ENCODE measurements at regions not wholly inside any gene's neighbourhood (a gene's known extent, or its start where the extent isn't known, plus 50 kb on each side); places are given as distances from the start of the nearest gene placed in this dataset.

- Mint-ChIP-seq H3K27me3 (ENCODE audit: insufficient read depth, low read depth, poor library complexity) (no peaks in the 10 kb centered on the region), H3K4me1 (no peaks in the 10 kb centered on the region), H3K36me3 (ENCODE audit: low read depth) (no peaks in the 10 kb centered on the region), H3K9me3 (no peaks in the 10 kb centered on the region), H3K27ac (no peak overlapping the region), H3K4me3 (no peak overlapping the region)
- peaks cover 5% of the 10 kb centered on the region; the same call in 1 of the 2 replicates for H3K4me1 ChIP-seq (ENCODE audit: insufficient read depth)
- DNase-seq (ENCODE audit: low spot score) (no peak), ATAC-seq (no peak)
- no peaks in the 10 kb centered on the region for H4K20me1 ChIP-seq (replicated peaks; ENCODE audit: insufficient read depth)
- no peak overlapping the region for H3K4me3 ChIP-seq
- H3K79me2 ChIP-seq (replicated peaks; ENCODE audit: insufficient read depth) = no peaks in the 10 kb centered on the region
- H3K27me3 ChIP-seq (ENCODE audit: insufficient read depth) = no peaks in the 10 kb centered on the region
- H2AFZ ChIP-seq = no peak overlapping the region
- TF ChIP-seq CREB1 (CRISPR knock-in tag; IDR thresholded peaks at IDR 0.05; ENCODE audit: low read depth) = no peak
- TF ChIP-seq, protein P1, sequence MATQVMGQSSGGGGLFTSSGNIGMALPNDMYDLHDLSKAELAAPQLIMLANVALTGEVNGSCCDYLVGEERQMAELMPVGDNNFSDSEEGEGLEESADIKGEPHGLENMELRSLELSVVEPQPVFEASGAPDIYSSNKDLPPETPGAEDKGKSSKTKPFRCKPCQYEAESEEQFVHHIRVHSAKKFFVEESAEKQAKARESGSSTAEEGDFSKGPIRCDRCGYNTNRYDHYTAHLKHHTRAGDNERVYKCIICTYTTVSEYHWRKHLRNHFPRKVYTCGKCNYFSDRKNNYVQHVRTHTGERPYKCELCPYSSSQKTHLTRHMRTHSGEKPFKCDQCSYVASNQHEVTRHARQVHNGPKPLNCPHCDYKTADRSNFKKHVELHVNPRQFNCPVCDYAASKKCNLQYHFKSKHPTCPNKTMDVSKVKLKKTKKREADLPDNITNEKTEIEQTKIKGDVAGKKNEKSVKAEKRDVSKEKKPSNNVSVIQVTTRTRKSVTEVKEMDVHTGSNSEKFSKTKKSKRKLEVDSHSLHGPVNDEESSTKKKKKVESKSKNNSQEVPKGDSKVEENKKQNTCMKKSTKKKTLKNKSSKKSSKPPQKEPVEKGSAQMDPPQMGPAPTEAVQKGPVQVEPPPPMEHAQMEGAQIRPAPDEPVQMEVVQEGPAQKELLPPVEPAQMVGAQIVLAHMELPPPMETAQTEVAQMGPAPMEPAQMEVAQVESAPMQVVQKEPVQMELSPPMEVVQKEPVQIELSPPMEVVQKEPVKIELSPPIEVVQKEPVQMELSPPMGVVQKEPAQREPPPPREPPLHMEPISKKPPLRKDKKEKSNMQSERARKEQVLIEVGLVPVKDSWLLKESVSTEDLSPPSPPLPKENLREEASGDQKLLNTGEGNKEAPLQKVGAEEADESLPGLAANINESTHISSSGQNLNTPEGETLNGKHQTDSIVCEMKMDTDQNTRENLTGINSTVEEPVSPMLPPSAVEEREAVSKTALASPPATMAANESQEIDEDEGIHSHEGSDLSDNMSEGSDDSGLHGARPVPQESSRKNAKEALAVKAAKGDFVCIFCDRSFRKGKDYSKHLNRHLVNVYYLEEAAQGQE (IDR thresholded peaks at IDR 0.05; ENCODE audit: unreplicated experiment) = no peak
- TF ChIP-seq, protein P2, sequence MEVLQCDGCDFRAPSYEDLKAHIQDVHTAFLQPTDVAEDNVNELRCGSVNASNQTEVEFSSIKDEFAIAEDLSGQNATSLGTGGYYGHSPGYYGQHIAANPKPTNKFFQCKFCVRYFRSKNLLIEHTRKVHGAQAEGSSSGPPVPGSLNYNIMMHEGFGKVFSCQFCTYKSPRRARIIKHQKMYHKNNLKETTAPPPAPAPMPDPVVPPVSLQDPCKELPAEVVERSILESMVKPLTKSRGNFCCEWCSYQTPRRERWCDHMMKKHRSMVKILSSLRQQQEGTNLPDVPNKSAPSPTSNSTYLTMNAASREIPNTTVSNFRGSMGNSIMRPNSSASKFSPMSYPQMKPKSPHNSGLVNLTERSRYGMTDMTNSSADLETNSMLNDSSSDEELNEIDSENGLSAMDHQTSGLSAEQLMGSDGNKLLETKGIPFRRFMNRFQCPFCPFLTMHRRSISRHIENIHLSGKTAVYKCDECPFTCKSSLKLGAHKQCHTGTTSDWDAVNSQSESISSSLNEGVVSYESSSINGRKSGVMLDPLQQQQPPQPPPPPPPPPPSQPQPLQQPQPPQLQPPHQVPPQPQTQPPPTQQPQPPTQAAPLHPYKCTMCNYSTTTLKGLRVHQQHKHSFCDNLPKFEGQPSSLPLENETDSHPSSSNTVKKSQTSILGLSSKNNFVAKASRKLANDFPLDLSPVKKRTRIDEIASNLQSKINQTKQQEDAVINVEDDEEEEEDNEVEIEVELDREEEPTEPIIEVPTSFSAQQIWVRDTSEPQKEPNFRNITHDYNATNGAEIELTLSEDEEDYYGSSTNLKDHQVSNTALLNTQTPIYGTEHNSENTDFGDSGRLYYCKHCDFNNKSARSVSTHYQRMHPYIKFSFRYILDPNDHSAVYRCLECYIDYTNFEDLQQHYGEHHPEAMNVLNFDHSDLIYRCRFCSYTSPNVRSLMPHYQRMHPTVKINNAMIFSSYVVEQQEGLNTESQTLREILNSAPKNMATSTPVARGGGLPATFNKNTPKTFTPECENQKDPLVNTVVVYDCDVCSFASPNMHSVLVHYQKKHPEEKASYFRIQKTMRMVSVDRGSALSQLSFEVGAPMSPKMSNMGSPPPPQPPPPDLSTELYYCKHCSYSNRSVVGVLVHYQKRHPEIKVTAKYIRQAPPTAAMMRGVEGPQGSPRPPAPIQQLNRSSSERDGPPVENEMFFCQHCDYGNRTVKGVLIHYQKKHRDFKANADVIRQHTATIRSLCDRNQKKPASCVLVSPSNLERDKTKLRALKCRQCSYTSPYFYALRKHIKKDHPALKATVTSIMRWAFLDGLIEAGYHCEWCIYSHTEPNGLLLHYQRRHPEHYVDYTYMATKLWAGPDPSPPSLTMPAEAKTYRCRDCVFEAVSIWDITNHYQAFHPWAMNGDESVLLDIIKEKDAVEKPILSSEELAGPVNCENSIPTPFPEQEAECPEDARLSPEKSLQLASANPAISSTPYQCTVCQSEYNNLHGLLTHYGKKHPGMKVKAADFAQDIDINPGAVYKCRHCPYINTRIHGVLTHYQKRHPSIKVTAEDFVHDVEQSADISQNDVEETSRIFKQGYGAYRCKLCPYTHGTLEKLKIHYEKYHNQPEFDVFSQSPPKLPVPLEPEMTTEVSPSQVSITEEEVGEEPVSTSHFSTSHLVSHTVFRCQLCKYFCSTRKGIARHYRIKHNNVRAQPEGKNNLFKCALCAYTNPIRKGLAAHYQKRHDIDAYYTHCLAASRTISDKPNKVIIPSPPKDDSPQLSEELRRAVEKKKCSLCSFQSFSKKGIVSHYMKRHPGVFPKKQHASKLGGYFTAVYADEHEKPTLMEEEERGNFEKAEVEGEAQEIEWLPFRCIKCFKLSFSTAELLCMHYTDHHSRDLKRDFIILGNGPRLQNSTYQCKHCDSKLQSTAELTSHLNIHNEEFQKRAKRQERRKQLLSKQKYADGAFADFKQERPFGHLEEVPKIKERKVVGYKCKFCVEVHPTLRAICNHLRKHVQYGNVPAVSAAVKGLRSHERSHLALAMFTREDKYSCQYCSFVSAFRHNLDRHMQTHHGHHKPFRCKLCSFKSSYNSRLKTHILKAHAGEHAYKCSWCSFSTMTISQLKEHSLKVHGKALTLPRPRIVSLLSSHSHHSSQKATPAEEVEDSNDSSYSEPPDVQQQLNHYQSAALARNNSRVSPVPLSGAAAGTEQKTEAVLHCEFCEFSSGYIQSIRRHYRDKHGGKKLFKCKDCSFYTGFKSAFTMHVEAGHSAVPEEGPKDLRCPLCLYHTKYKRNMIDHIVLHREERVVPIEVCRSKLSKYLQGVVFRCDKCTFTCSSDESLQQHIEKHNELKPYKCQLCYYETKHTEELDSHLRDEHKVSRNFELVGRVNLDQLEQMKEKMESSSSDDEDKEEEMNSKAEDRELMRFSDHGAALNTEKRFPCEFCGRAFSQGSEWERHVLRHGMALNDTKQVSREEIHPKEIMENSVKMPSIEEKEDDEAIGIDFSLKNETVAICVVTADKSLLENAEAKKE (CRISPR knock-in tag; IDR thresholded peaks at IDR 0.05) = no peak
- no peak for TF ChIP-seq EZH2phosphoT487 (IDR thresholded peaks at IDR 0.05; ENCODE audit: unreplicated experiment)
- no peak for TF ChIP-seq ZNF331 (CRISPR knock-in tag; IDR thresholded peaks at IDR 0.05; ENCODE audit: low read depth)
- TF ChIP-seq EZH2 (IDR thresholded peaks at IDR 0.05; ENCODE audit: low read depth, unreplicated experiment) = no peak
- no peak for TF ChIP-seq ETS1 (IDR thresholded peaks at IDR 0.05)
- no peak for TF ChIP-seq ZNF114 (CRISPR knock-in tag; IDR thresholded peaks at IDR 0.05)
- no peak for TF ChIP-seq NANOG (IDR thresholded peaks at IDR 0.05; ENCODE audit: borderline replicate concordance)
- no peak for TF ChIP-seq CTCF (conservative IDR thresholded peaks at IDR 0.05; ENCODE audit: low read depth in 2 of 2)
- no peak for TF ChIP-seq POLR2AphosphoS5 (IDR thresholded peaks at IDR 0.05; ENCODE audit: low read depth)
- no peak for TF ChIP-seq STAT1 (IDR thresholded peaks at IDR 0.05; ENCODE audit: unreplicated experiment)
- TF ChIP-seq JUNB (IDR thresholded peaks at IDR 0.05; ENCODE audit: unreplicated experiment) = no peak
- no peaks in the 10 kb centered on the region for H3F3A ChIP-seq (replicated peaks; ENCODE audit: low read depth)
- no peaks in the 10 kb centered on the region for H3K36me3 ChIP-seq (ENCODE audit: insufficient read depth)
- no peaks in the 10 kb centered on the region for H3K9me2 ChIP-seq (ENCODE audit: insufficient read depth)
- H3K27ac ChIP-seq (ENCODE audit: low read depth) = no peak overlapping the region
- no peak overlapping the region for H3K4me2 ChIP-seq
Observed at GRCh38 chr18:39326772-39327171, 1761.2 kb upstream of the CELF4 start.

All from GM23338 (cell line).